GM12891 (cell line): ENCODE measurements at regions not wholly inside any gene's neighbourhood (a gene's known extent, or its start where the extent isn't known, plus 50 kb on each side); places are given as distances from the start of the nearest gene placed in this dataset.

ENCODE experiments used
- DNase-seq: peaks from one replicate; pipeline ENCODE4 v3.0.0; 2011; ENCODE audit warnings: low spot score; ENCODE audit not compliant: insufficient read length
- FAIRE-seq: peaks from 2 replicates; lab custom pipeline; 2011; peaks lifted over from hg19 to GRCh38; lab: Jason Lieb, UNC
- PAX5 ChIP-seq: IDR thresholded peaks from 2 replicates; pipeline ENCODE4 v1.6.1; 2011; ENCODE audit warnings: low read length, moderate library complexity, mild to moderate bottlenecking; ENCODE audit not compliant: insufficient read depth, severe bottlenecking
- POLR2A ChIP-seq: IDR thresholded peaks from 2 replicates; pipeline ENCODE4 v1.6.1; 2011; ENCODE audit warnings: low read depth, low read length, control low read depth
- POLR2AphosphoS5 ChIP-seq: IDR thresholded peaks from 2 replicates; pipeline ENCODE4 v1.6.1; 2011; ENCODE audit warnings: low read depth, low read length, control low read depth
- POU2F2 ChIP-seq: IDR thresholded peaks from 2 replicates; pipeline ENCODE4 v1.6.1; 2011; ENCODE audit warnings: low read depth, mild to moderate bottlenecking, control low read depth, low read length, moderate library complexity
- SPI1 ChIP-seq: IDR thresholded peaks from 2 replicates; pipeline ENCODE4 v1.6.1; 2011; ENCODE audit warnings: low read depth, low read length, control low read depth
- TAF1 ChIP-seq: IDR thresholded peaks from 2 replicates; pipeline ENCODE4 v1.6.1; 2011; ENCODE audit warnings: low read depth, low read length, control low read depth

GRCh38 chr4:13859423-13859822 is 231.9 kb upstream of the BOD1L1 start:
- no peak for DNase-seq
- no peak for FAIRE-seq
- no peak for TF ChIP-seq SPI1
- no peak for TF ChIP-seq POLR2A
- TF ChIP-seq POU2F2 = no peak
- no peak for TF ChIP-seq PAX5
- no peak for TF ChIP-seq TAF1
- no peak for TF ChIP-seq POLR2AphosphoS5

DNA sequence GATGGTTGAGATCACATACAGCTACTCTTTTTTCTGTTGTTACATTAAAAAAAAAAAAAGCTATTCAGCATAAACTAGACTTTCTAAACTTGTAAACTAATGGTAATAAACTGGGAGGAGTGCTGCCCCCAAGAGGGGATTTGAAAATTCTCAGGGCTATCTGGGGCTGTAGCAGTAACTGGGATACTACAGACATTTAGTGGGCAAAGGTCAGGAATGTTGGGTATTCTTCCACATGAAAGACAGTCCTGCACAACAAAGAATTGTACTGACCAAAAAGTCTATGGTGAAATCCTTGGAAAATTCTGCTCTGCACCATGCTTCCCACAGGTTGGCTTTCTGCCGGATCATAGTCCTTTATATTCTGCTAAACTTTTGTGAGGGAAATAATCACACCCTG is 232.6 kb upstream of the BOD1L1 start:
- FAIRE-seq (no peak), DNase-seq (no peak)
- no peak for TF ChIP-seq POLR2AphosphoS5
- no peak for TF ChIP-seq SPI1
- TF ChIP-seq TAF1 = no peak
- no peak for TF ChIP-seq PAX5
- TF ChIP-seq POLR2A = no peak
- TF ChIP-seq POU2F2 = no peak

GRCh38 chr4:13865871-13866669 is 238.5 kb upstream of the BOD1L1 start:
- DNase-seq = no peak
- FAIRE-seq = no peak
- no peak for TF ChIP-seq POLR2A
- no peak for TF ChIP-seq PAX5
- no peak for TF ChIP-seq POLR2AphosphoS5
- no peak for TF ChIP-seq SPI1
- no peak for TF ChIP-seq TAF1
- TF ChIP-seq POU2F2 = no peak

DNA sequence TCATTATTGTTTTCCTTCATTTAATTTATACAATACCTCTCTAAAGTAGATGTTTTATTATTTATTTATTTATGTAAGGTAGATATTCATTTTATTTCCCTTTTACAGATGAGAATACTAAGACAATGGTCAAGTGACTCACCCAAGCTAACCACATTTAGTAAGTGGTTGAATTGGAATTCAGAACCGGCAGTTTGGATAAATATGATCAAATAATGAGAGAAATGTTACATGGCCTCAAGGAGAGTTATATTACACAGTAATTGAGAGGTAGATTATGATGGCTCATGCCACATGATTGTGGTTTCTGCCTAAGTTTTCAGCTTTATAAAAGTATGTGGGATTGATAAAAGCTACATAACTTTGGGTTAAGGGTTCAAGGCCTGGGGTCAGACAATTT is 239.4 kb upstream of the BOD1L1 start:
- DNase-seq (no peak), FAIRE-seq (no peak)
- no peak for TF ChIP-seq POLR2A
- TF ChIP-seq TAF1 = no peak
- TF ChIP-seq SPI1 = no peak
- TF ChIP-seq POU2F2 = no peak
- no peak for TF ChIP-seq POLR2AphosphoS5
- TF ChIP-seq PAX5 = no peak

DNA sequence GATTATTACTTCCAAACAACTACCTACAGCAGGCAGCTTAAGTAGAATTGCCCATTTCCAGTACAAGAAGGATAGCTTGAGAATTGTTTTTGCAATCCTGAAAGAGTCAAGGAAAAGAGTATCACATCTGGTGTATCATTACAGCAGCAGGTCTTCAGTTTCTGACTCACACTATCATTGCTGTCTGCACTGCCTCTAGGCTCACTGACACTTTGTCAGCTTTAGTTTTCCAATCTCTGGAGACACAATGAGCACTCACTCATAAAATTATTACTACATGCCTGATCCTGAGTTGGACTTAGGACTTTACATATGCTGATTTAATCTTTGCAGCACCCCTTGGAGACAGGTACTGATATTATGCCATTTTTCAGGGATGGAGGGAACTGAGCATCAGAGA is 244.6 kb upstream of the BOD1L1 start:
- DNase-seq (no peak), FAIRE-seq (no peak)
- TF ChIP-seq TAF1 = no peak
- TF ChIP-seq POLR2AphosphoS5 = no peak
- TF ChIP-seq POU2F2 = no peak
- no peak for TF ChIP-seq POLR2A
- TF ChIP-seq SPI1 = no peak
- TF ChIP-seq PAX5 = no peak

- DNase-seq = no peak
- TF ChIP-seq PAX5 (no peak), POLR2AphosphoS5 (no peak), POU2F2 (no peak), POLR2A (no peak), TAF1 (no peak), SPI1 (no peak)
- no peak for FAIRE-seq
Measured at GRCh38 chr4:13872955-13873354, 245.4 kb upstream of the BOD1L1 start.

GRCh38 chr4:13875181-13875580 is 247.7 kb upstream of the BOD1L1 start:
- DNase-seq = no peak
- no peak for FAIRE-seq
- no peak for TF ChIP-seq POU2F2
- no peak for TF ChIP-seq POLR2AphosphoS5
- no peak for TF ChIP-seq PAX5
- no peak for TF ChIP-seq TAF1
- no peak for TF ChIP-seq POLR2A
- no peak for TF ChIP-seq SPI1

DNA sequence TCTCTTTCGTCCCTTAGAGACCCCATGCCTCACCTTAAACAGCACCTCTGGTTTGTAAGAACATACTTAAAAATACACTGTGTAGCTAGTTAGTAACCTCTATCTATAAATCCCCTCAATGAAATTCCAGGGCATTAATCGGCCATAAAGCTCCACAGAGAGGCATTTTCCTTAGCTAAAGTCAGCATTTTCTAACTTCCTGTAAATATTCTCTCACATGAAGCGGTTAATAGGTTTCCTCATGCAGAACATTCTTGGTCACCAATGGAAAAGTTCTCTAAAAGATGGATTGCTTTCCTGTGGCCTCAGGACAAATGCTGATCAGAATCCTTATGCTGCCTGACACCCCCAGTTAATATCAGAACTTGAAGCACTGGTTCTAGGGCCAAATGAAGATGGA is 248.6 kb upstream of the BOD1L1 start:
- DNase-seq (no peak), FAIRE-seq (no peak)
- TF ChIP-seq POU2F2 = no peak
- no peak for TF ChIP-seq PAX5
- no peak for TF ChIP-seq TAF1
- TF ChIP-seq SPI1 = no peak
- no peak for TF ChIP-seq POLR2A
- no peak for TF ChIP-seq POLR2AphosphoS5

- no peak for TF ChIP-seq TAF1
- TF ChIP-seq POLR2AphosphoS5 = no peak
- no peak for FAIRE-seq
- no peak for DNase-seq
Measured at GRCh38 chr4:13876940-13877339, 249.4 kb upstream of the BOD1L1 start.

GRCh38 chr4:13877626-13878025 is 250.1 kb upstream of the BOD1L1 start:
- TF ChIP-seq POU2F2 = no peak
- DNase-seq (no peak), FAIRE-seq (no peak)

GRCh38 chr4:13881892-13882291 is 254.4 kb upstream of the BOD1L1 start:
- TF ChIP-seq POLR2A (no peak), SPI1 (no peak), TAF1 (no peak), PAX5 (no peak), POLR2AphosphoS5 (no peak), POU2F2 (no peak)
- FAIRE-seq (no peak), DNase-seq (no peak)
